ENCODE measurements at regions not wholly inside any gene's neighbourhood (a gene's known extent, or its start where the extent isn't known, plus 50 kb on each side); places are given as distances from the start of the nearest gene placed in this dataset.
"Not testable (repeated sequence)": the region's sequence is repeated elsewhere in the genome, so short reads cannot be mapped to it uniquely, and the experiment has no call there.

GRCh38 chr22:49004484-49005399 is 822.9 kb downstream of the BRD1 start:
- no peak for DNase-seq (ENCODE audit: low read depth)

- not testable (repeated sequence) for DNase-seq (ENCODE audit: low read depth)
Observed at GRCh38 chr22:48997605-48998004, 830.1 kb downstream of the BRD1 start.

- DNase-seq (ENCODE audit: low read depth) = no peak
Observed at GRCh38 chr22:48993655-48994054, 834.0 kb downstream of the BRD1 start.

DNA sequence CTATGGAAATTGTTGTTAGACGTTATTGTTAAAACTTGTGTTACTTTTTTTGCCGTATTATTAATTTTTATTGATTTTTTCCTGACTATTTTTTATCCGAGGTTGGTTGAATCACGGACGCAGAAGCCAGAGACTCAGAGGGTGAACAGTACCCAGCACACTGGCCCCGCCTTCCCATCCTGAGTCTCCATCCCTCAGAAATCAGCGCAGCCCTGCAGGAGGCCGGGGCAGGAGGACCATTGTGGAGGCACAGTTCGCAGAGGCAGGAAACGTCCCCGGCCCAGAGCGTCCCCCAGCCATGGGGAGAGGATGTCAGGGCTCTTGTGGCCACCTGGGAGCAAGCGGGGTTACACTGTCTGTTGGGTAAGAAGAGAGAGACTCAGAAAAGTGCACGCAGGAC is 843.0 kb downstream of the BRD1 start:
- no peak for DNase-seq (ENCODE audit: low read depth)

- no peak for DNase-seq (ENCODE audit: low read depth)
Observed at GRCh38 chr22:48982321-48982905, 845.3 kb downstream of the BRD1 start.

- no peak for DNase-seq (ENCODE audit: low read depth)
Observed at GRCh38 chr22:48981371-48982061, 846.2 kb downstream of the BRD1 start.

- DNase-seq (ENCODE audit: low read depth) = no peak
Observed at GRCh38 chr22:48980918-48981317, 846.8 kb downstream of the BRD1 start.

GRCh38 chr22:48980409-48980808 is 847.3 kb downstream of the BRD1 start:
- no peak for DNase-seq (ENCODE audit: low read depth)

DNA sequence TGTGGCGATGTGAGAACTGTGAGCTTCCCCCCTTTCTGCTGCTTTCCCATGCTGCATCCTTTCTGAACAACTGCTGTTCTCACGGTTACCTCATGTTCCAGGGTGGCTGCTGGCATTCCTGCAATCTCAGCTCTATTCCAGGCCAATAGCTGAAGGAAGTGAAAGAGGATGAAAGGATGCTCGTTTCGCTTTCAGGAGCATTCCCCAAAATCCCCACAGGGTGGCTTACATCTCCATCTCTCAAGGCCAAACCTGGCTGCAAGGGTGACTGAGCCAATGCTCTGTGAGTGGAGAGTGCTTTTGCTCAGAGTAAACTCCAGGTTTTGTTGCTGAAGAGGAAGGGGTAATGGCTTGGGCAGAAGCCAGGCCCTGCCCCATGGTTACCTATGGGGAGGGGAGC is 848.2 kb downstream of the BRD1 start:
- DNase-seq (ENCODE audit: low read depth) = peak; percentile 29

- no peak for DNase-seq (ENCODE audit: low read depth)
Observed at GRCh38 chr22:48976556-48977535, 850.8 kb downstream of the BRD1 start.

- DNase-seq (ENCODE audit: low read depth) = no peak
Observed at GRCh38 chr22:48975886-48976285, 851.8 kb downstream of the BRD1 start.

GRCh38 chr22:48975316-48975741 is 852.3 kb downstream of the BRD1 start:
- DNase-seq (ENCODE audit: low read depth) = no peak

- no peak for DNase-seq (ENCODE audit: low read depth)
Observed at GRCh38 chr22:48974443-48975315, 853.0 kb downstream of the BRD1 start.

- no peak for DNase-seq (ENCODE audit: low read depth)
Observed at GRCh38 chr22:48973694-48974041, 854.0 kb downstream of the BRD1 start.

GRCh38 chr22:48972979-48973693 is 854.5 kb downstream of the BRD1 start:
- DNase-seq (ENCODE audit: low read depth) = no peak

DNA sequence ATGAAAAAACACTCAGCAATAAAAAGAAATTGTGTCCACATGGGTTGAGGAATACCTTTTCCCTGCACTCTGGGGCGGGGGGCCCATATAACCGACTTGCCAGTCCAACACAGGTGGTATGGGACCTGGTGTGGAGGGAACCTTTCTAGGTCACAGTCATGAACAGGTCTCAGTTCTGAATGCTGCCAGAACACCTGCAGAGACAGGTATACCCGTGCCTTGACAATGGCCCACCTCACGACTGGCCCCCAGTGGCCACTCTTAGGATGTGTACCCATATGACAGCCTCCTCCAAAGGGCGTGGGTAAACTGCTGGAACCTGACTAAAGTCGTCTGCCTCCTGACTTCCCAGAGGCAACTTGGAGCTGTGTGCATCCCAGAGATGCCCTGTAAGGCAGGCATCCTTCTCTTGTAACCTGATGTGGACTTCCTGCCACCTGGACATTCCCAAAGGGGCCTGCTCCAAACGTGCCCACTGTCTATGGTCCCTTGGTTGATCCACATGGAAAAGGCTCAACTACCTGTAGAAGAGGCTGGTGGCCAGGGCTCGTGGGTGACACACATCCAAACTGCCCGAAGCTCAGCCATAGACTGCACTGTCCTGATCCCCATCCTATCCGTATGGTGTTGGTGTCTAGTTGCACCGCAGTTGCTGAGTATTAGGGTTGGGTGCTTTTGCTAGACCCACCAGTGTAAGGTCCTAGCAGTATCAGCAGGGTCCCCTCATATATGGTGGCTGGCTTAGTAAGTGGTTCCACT is 859.3 kb downstream of the BRD1 start:
- DNase-seq (ENCODE audit: low read depth) = no peak

GRCh38 chr22:48963405-48963804 is 864.3 kb downstream of the BRD1 start:
- DNase-seq (ENCODE audit: low read depth) = no peak

DNA sequence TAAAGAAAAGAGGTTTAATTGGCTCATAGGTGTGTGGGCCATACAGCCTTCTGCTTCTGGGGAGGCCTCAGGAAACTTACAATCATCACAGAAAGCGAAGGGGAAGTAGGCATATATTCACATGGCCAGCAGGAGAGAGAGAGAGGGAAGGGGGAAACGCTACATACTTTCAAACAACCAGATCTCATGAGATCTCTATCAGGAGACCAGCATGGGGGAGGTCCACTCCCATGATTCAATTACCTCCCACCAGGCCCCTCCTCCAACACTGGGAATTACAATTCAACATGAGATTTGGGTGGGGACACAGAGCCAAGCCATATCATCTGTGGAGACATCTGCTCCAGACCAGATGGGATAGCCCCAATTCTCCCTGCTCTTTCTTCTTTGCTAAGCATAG is 866.0 kb downstream of the BRD1 start:
- no peak for DNase-seq (ENCODE audit: low read depth)

DNA sequence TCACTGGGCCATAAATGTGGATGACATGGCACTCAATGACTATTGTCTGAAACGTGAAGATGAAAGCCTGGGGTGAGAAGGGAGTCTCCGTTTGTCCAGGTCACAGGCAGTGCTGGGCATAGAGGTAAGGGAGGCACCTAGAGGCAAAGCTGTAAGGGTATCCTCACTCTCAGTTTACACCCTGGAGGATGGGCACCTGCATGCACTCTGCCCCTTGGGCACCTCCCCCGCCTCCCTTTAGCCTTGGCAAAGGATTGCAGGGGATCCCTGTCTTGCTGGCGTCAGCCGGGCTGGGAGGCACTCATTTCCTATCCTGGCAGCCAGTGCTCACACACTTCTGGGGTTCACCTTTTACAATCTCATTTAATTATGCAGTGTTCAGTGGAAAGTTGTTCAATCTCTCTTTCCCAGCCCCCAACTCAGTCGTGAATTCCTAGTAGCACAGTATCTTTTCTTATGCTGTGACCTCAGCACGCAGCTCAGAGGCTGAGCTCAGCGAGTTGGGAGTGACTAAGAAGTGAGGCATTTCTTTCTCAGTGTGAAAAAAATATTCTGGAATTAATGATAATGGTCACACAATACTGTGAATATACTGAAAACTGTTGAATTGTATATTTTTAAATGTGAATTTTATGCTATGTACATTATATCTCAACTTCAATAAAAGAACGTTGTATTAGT is 866.6 kb downstream of the BRD1 start:
- peak; percentile 64 for DNase-seq (ENCODE audit: low read depth)
